ENCODE measurements at regions not wholly inside any gene's neighbourhood (a gene's known extent, or its start where the extent isn't known, plus 50 kb on each side); places are given as distances from the start of the nearest gene placed in this dataset.

GRCh38 chr9:31790720-31791119, 593.7 kb upstream of the ACO1 start:
- no peak overlapping the region for H3K27ac ChIP-seq
- no peaks in the 10 kb centered on the region for H3K4me1 ChIP-seq

GRCh38 chr9:31799953-31800609, 584.4 kb upstream of the ACO1 start:
- peaks cover 0 to 3% (median 0%) of the 10 kb centered on the region in 11 donors for H3K9me3 ChIP-seq
- intact Hi-C loops (cut with DNase I), result loop anchor here in 4 of 10 donors (2.0 to 10.0 kb wide), 4 partner anchors 675 to 685 kb away; no protein-coding TSS in a partner anchor
- 8 to 11% methylated on average over 2 of the region's 2 CpGs for WGBS, 2 donors
- ATAC-seq (no peak), DNase-seq (no peak)
- TF ChIP-seq CTCF (IDR thresholded peaks at IDR 0.05), result peak in 7 of 9 donors; percentile 36 to 52 (median 42)
- H3K36me3 ChIP-seq, result no peaks in the 10 kb centered on the region
- no peaks in the 10 kb centered on the region for H3K27me3 ChIP-seq
- no peak overlapping the region for H3K4me3 ChIP-seq
- no peak overlapping the region for H3K27ac ChIP-seq
- H3K4me1 ChIP-seq, result no peaks in the 10 kb centered on the region

More at GRCh38 chr9:31790720-31791119, 593.7 kb upstream of the ACO1 start:
- H3K9me3 ChIP-seq, result peaks cover 0 to 8% (median 0%) of the 10 kb centered on the region in 11 donors
- no peak for DNase-seq
- 84 to 89% methylated on average over 8 of the region's 8 CpGs for WGBS, 2 donors
- no peak for ATAC-seq
- no peaks in the 10 kb centered on the region for H3K36me3 ChIP-seq
- H3K4me3 ChIP-seq, result no peak overlapping the region
- intact Hi-C loops (cut with DNase I), result loop anchor here in 1 of 10 donors (10.0 kb wide), 1 partner anchor 676 kb away; no protein-coding TSS in a partner anchor
- no peak for TF ChIP-seq CTCF (IDR thresholded peaks at IDR 0.05)
- H3K27me3 ChIP-seq, result no peaks in the 10 kb centered on the region

GRCh38 chr9:31807574-31808256, 576.7 kb upstream of the ACO1 start:
- H3K9me3 ChIP-seq, result peaks cover 0 to 1% (median 0%) of the 10 kb centered on the region in 11 donors
- TF ChIP-seq CTCF (IDR thresholded peaks at IDR 0.05), result no peak
- H3K27me3 ChIP-seq, result no peaks in the 10 kb centered on the region
- no peak overlapping the region for H3K4me3 ChIP-seq
- 75 to 77% methylated on average over 17 of the region's 17 CpGs for WGBS, 2 donors
- H3K27ac ChIP-seq, result no peak overlapping the region
- DNase-seq (no peak), ATAC-seq (no peak)
- intact Hi-C loops (cut with DNase I), result loop anchor here in 1 of 10 donors (10.0 kb wide), 1 partner anchor 683 kb away; no protein-coding TSS in a partner anchor
- H3K36me3 ChIP-seq, result no peaks in the 10 kb centered on the region
- no peaks in the 10 kb centered on the region for H3K4me1 ChIP-seq

- 84 to 86% methylated on average over 9 of the region's 9 CpGs for WGBS, 2 donors
- Histone ChIP-seq H3K4me1 (no peaks in the 10 kb centered on the region), H3K36me3 (no peaks in the 10 kb centered on the region), H3K27me3 (no peaks in the 10 kb centered on the region), H3K9me3 (peaks cover 0 to 11% (median 0%) of the 10 kb centered on the region in 11 donors), H3K27ac (no peak overlapping the region), H3K4me3 (no peak overlapping the region)
- intact Hi-C loops (cut with DNase I), result loop anchor here in 1 of 10 donors (10.0 kb wide), 1 partner anchor 684 kb away; no protein-coding TSS in a partner anchor
- no peak for DNase-seq
- ATAC-seq, result no peak
- TF ChIP-seq CTCF (IDR thresholded peaks at IDR 0.05), result no peak
These were observed 575.7 kb upstream of the ACO1 start for GRCh38 chr9:31808766-31809165.
